Vagina (tissue), 2 donors: ENCODE measurements at regions not wholly inside any gene's neighbourhood (a gene's known extent, or its start where the extent isn't known, plus 50 kb on each side); places are given as distances from the start of the nearest gene placed in this dataset.

ENCODE experiments used
- POLR2A ChIP-seq, 2 donors: fragments of 450-650 bp; IDR thresholded peaks; one replicate each; pipeline ENCODE4 v1.6.1; 2017; ENCODE audit warnings: antibody characterized with exemption in 2 of 2, mild to moderate bottlenecking in 2 of 2, moderate library complexity in 2 of 2
- TF ChIP-seq, protein P1 (sequence below), 3 experiments: fragments of 450-650 bp in 2 of 3; fragments of 200-600 bp in 1 of 3; sonication (generic) in 1 of 3; IDR thresholded peaks; one replicate each; pipeline ENCODE4 v1.5.1; 2017 to 2019; ENCODE audit warnings: antibody characterized with exemption in 3 of 3, mild to moderate bottlenecking in 2 of 3, moderate library complexity in 2 of 3

DNA sequence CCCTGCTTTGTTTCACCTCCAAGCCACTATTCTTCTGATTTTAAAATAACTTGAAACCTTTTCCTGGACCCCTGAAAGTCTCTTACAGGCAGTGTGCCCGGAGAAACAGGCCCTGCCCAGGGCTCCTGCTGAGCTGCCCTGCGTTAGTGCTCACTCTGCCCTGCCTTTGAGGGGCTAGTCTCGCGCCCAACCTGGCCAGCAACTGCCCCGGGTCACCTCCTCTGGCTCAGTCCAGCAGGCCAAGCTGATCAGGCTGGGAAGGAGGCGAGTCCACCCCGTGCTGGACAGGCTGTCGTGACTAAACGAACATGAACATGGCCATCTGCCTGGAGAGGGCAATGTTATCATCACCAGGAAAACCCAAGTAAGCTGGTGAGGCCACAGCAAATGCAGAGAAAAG lies 245.4 kb downstream of the ANKRD60 start:
- no peak for TF ChIP-seq POLR2A (IDR thresholded peaks at IDR 0.05)
- TF ChIP-seq, protein P1, sequence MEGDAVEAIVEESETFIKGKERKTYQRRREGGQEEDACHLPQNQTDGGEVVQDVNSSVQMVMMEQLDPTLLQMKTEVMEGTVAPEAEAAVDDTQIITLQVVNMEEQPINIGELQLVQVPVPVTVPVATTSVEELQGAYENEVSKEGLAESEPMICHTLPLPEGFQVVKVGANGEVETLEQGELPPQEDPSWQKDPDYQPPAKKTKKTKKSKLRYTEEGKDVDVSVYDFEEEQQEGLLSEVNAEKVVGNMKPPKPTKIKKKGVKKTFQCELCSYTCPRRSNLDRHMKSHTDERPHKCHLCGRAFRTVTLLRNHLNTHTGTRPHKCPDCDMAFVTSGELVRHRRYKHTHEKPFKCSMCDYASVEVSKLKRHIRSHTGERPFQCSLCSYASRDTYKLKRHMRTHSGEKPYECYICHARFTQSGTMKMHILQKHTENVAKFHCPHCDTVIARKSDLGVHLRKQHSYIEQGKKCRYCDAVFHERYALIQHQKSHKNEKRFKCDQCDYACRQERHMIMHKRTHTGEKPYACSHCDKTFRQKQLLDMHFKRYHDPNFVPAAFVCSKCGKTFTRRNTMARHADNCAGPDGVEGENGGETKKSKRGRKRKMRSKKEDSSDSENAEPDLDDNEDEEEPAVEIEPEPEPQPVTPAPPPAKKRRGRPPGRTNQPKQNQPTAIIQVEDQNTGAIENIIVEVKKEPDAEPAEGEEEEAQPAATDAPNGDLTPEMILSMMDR (IDR thresholded peaks at IDR 0.05), result no peak
